GM21515 (cell line): ENCODE measurements at regions not wholly inside any gene's neighbourhood (a gene's known extent, or its start where the extent isn't known, plus 50 kb on each side); places are given as distances from the start of the nearest gene placed in this dataset.
"Not testable (repeated sequence)": the region's sequence is repeated elsewhere in the genome, so short reads cannot be mapped to it uniquely, and the experiment has no call there.

Source experiments
- ATAC-seq: cut with Tn5 transposase; IDR thresholded peaks from one replicate; pipeline ENCODE4 v1.9.1; 2021; ENCODE audit not compliant: unreplicated experiment

DNA sequence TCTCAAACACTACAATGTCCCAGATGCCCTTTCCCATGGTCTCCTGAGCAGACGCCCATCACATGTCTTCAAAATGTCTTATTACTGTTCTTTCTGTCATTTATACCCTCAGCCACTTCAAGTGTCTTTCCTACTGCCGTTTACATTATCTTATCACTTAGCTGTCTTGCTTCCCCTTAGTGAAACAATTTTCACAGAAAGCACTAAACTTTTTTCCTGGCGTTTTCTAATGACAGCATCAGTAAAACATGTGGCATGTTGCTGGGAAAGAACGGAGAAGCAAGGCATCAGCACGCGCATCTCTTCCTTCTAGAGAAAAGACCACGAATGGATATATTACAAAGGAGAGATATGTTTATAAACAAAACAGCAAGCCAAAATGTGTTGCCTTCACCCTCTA lies 189.7 kb upstream of the SLIT2 start:
- no peak for ATAC-seq

DNA sequence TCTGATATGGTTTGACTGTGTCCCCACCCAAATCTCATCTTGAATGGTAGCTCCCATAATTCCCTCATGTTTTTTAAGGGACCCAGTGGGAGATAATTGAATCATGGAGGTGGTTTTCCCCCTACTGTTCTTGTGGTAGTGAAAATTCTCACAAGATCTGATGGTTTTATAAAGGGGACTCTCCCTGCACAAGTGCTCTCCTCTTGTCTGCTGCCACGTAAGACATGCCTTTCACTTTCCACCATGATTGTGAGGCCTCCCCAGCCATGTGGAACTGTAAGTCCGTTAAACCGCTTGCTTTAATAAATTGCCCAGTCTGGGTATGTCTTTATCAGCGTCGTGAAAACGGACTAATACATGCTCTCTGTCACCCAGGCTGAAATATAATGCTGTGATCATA lies 200.9 kb upstream of the SLIT2 start:
- no peak for ATAC-seq

DNA sequence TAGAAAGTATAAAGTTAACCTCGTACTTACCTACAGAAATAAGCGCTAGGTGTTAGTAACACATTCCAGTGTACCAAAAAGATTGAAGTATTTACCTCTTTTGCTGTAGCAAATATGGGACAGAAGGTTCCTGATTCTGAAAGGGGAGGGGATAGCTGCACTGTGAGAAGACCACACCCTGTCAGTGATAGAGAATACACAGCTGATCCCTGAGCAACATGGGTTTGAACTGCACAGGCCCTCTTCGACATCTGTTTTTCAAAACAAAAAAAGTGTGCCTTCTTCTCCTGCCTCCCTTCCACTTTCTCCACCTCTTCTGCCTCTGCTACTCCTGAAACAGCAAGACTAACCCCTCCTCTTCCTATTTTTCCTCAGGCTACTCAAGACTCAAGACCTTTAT lies 201.8 kb upstream of the SLIT2 start:
- no peak for ATAC-seq

DNA sequence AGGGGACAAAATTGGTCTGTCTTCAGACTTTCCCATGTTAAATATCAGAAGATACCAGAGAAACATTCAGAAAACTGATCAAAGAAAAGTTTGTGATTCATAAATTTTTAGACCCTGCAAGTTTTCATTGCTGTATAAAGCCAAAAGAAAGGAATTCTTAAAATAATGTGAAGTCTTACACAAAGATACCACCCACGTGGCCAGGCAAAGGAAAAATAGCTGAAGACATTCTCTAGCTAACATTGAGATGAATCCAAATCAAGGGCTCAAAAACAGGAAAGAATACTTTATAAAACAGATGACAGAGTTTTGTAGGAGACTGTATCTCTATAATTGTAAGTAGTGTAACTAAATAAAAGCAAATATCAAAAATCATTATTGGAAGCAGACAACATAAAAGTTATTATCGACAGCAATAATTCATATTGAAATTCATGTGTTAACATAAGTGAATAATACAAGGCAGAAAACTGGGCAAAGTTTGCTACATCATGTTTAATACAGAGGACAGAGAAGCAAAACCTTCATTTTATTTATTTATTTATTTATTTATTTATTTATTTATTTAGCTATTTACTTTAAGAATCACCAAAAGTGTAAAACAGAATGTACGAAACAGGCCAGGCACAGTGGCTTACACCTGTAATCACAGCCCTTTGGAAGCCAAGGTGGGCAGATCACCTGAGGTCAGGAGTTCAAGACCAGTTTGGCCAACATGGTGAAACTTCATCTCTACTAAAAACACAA lies 204.6 kb upstream of the SLIT2 start:
- no peak for ATAC-seq

DNA sequence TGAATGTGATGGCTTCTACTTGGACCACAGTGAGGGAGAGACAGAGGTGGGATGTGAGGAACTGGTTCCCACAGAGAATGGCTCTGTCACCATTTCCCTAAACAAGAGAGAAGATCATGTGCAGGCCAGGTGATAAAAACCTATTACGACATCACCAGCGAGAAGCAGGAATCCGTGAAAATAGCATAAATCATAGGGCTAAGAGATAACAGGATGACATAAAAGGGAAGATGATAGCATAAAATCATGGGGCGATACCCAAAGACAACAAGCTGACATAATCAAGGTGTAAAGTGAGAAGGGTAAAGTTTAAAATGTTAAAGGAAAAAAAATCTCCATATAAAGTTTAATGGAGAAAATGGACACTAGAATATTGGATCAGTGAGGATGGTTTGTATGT lies 205.5 kb upstream of the SLIT2 start:
- ATAC-seq, result no peak

DNA sequence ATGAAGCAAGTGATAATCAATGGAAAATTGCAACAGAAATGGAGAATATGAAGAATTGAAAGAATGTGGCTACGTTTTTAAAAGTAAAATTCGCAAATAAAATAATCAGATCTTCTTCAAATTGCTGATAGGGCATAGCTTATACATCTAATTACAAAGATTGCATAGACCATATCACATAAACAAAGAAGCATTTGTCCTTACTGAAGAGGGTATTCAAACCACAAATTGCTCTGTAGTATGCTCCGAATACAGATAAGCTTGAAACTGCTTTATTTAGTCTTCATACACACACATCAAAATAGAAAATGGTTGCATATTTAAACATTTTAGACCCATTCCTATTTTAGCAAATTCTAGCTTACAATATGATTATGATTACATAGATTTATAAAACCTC lies 206.7 kb upstream of the SLIT2 start:
- no peak for ATAC-seq

DNA sequence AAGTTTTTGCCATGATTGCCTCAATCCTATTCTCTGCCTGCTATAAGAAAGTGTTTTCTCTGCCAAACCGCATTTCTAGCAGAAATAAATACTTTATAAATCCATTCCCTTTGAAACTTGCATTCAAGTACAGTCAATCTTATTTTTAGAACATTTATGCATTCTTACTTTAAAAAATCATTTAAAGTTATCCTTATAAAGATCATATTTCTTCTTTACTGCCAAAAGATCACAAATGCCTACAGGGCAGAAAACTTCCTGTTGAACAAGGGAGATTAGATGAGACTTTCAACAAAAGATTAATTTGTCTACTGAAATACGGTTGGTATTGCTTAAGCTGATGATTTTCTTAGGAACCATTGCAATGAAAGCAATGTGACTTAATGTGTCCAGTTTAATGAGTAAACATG lies 207.2 kb upstream of the SLIT2 start:
- no peak for ATAC-seq

DNA sequence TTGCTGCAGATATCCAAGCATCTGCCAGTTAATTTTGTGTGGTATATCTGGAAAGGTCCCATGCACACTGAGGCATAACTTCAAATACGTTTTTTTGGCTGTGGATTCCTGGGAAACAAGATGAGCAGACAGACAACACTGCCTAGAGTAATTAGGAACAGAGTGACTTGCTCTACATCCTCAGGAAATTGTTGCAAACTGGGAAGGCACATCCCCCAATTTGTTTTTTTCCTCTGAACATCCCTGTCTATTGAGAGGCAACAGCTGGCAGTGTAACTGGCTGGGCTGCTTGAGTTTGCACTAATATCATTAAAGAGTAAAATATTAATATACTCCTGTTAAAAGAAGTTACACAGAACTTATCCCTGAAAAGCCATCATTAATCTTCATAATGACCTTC lies 207.7 kb upstream of the SLIT2 start:
- ATAC-seq, result no peak

DNA sequence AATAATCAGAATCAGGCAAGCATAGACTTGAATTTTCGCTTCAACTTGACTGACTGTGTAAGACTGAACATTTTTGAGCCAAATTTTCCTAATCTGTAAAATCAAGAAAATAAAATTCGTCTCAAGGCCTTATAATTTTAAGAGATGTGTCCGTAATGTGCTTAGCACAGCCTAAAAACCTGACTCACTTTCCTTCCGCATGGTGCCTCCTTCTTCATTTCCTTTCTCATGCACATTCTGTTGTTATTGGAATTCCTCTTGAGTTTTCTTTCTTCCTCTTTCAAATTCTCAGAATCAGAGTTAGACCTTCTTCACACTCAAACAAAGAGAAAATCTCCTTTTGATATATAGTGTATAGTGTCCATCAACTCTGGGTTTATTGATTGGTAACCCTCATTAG lies 208.9 kb upstream of the SLIT2 start:
- ATAC-seq, result no peak

DNA sequence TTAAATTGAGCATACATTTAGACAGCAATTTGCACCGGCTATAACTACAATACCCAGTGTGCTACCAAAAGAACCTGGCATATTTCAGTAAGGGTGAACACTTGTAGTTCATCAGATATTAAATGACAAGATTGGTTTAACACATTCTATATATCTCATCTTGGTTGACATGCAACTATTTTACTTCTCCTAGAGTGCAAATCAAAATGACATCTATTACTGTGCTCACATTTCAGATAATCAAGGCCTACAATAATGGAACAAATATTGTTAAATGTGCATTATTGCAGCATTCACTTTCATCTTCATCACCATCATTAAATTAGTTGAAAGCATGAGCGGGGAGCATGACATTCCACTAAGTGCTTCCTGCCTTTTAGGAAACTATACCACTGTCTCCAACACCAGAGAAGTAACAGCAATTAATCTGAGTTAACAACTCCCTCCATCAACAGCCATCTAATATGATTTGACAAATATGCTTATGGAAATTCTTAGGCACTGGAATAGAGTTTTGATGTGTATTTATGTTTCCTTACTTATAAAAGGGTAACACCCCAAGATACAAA lies 209.8 kb upstream of the SLIT2 start:
- no peak for ATAC-seq

DNA sequence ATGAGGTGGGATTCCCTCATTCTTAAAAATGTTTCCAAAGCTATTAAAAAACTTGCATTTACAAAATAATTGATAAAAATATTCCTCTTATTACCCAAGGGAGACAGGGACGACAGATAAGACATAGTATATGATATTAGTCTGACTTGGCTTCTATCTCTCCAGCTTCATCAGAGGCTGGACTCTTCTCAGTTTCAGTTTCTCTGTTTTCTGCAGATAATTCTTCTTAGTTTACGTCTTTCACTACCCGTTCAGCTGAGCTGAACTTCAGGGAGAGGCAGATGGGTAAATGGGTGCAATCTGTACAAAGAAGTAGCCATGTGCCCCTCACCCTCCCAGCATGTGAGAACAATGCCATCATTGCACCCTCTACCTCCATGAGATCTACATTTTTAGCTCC lies 214.0 kb upstream of the SLIT2 start:
- ATAC-seq, result no peak

DNA sequence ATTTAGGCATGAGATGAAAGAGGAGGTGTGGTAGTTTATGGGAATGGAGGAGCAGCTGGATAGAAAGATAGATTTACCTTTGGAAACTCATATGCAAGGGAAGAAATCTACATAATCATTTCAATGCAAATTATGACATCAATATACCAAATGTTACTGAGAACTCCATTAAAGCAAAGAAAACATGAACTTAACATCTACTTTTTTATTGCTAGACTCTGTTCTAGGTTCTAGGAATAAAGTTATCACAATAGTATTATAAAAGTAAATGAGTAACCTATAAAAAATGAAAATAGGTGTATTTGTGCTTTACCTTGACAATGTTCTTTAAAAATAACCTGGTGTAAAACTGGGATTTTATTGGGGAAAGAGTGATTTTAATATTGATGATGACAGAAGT lies 221.6 kb upstream of the SLIT2 start:
- no peak for ATAC-seq

DNA sequence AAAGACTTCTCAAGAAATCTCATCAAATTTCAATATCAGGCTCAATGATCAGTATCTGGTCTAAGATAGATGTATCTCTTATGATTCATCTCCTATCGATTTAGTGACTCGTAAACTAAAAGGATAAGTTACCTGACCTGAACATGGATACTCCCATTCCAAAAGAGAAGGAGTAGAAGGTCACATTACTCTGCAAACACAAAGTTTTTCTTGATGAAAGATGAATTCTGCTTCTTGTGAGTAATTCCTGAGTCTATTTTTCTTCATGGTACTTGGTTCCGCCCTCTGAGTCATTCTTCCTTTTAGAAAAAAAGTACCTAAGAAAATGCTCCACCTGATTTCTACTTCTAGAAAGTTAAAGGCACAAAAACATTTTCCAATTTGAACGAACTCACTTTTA lies 223.1 kb upstream of the SLIT2 start:
- no peak for ATAC-seq

DNA sequence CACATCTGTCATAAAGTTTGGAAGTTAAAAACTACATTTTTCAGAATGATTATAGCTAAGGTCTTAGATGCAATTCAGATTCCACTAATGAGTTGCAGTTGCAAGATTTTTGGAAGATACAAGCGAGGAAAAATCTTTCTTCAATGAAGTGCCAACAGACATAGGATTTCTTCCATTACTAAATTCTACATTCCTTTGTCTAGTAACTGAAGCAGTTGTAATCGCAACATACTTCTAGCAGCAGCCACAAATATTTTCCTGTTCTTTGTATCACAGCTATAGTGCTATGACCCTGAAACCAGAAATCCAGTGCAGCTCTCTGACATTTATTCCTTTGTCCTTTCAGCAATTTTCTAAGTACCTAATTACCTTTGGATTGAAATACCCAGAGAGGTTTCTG lies 225.2 kb upstream of the SLIT2 start:
- no peak for ATAC-seq

DNA sequence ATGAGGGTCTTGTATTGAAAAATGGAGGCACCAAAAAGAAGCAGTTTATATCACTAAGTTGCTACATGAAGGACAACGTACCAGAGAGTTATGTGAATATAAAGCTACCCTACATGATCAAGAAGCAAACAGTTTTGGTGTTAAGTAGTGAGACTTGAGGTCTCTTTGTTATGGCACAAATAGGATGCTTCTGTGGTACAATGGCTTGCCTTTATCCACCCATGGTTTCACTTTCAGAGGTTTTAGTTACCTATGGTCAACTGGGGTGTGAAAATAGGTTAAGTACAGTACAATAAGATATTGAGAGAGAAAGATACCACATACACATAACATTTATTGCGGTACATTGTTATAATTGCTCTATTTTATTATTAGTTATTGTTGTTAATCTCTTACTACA lies 229.2 kb upstream of the SLIT2 start:
- ATAC-seq, result no peak

DNA sequence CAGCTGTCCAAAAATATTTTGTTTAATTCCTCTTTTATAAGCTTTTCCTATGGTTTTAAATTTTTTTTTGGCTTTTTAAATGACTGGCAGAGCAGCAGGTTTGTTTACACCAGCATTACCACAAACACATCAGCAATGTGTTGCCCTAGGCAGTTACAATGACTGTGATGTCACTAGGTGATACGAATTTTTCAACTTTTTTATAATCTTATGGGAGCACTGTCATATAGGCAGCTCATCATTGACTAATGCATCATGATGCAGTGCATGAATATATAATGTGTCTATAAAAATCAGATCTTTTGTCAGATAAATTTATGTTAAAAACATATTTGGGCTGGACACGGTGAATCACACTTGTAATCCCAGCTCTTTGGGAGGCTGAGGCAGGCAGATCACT lies 231.6 kb upstream of the SLIT2 start:
- ATAC-seq, result no peak

DNA sequence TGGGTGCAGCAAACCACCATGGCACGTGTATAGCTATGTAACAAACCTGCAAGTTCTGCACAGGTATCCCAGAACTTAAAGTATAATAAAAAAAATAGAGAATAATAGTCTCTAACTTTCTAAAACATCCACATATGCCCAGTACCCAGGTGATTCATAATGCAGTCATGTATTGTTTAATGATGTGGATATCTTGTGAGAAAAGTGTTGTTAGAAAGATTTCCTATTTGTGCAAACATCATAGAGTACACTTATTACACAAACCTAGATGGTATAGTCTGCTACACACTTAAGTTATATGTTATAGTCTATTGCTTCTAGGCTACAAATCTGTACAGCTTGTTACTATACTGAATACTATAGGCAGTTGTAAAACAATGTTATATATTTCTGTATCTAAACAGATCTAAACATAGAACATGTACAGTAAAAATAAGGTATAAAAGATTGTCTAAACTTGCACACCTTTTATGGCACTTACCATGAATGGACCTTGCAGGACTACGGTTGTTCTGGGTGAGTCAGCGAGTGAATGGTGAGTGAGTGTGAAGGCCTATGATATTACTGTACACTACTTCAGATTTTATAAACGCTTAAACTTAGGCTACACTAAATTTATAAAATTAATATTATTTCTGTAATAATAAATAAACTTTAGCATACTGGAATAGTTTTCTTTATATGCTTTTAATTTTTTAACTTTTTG lies 232.2 kb upstream of the SLIT2 start:
- ATAC-seq, result no peak

DNA sequence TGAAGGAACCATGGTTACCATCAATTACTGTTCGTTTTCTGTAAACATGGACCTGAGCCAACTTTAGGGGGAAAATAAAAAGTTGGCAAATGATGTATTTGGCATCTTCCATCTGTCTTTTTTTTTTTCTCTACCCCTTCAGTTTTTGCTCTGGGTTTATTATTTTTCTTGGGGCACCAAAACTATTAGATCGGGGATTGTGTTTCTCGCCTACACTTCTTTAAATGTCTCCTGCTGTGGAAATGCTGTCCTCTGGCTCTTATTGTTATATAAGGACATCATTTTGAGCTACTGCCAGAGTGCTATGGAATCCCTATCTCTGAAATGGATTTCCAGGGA lies 234.0 kb upstream of the SLIT2 start:
- ATAC-seq, result no peak

DNA sequence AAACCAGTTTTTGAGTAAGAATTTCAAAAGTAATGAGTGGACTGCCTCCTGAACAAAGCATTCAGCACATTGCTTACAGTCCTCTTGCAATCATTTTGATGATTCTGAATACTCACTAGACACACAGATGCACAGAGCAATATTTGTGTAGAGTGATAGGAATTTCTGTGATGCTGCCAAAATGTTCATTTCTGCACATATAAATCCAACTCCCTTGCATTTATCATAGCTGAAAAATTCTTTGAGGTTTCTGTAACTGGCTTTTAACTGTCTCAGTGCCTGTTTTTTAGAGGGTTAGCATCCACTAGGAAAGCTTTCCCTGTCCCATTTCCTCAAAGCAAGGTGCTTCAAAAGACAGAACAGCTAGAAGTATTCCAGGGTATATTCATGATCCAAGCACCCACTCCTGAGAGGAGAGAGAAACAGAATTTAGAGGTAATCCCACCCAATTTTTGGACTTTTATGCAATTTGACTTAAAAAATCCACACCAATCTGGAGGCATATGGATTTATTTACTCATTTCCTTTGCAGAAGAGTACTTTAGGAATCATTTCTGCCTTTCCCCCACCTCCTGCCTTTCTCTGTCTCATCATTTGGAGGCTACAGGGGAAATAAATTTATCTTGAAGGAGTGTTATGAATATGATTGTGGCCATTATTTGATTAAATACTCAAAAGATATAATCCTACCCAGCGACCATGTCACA lies 234.5 kb upstream of the SLIT2 start:
- ATAC-seq, result no peak

DNA sequence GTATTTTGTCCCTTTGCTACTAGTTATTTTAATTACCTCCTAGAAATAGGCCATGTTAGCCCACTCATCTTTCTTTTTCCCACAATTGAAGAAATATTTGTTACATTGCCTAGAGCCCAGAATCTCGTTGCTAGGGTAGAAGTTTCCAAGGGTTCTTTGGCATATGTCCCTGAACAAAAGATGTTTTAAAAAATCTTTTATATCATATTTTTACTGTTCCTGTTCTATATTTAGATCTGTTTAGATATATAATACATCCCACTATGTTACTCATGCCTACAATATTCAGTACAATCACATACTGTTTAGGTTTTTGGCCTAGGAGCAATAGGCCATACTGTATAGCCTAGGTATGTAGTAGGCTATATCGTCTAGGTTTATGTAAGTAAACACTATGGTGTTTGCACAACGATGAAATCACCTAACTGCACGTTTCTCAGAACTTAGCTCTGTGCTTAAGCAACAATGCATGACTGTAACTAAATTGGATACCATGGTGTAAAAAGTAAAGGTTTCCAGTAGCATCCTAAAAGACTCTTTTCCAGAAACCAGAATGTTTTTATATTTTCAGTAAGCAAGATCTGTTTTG lies 236.0 kb upstream of the SLIT2 start:
- ATAC-seq, result no peak

DNA sequence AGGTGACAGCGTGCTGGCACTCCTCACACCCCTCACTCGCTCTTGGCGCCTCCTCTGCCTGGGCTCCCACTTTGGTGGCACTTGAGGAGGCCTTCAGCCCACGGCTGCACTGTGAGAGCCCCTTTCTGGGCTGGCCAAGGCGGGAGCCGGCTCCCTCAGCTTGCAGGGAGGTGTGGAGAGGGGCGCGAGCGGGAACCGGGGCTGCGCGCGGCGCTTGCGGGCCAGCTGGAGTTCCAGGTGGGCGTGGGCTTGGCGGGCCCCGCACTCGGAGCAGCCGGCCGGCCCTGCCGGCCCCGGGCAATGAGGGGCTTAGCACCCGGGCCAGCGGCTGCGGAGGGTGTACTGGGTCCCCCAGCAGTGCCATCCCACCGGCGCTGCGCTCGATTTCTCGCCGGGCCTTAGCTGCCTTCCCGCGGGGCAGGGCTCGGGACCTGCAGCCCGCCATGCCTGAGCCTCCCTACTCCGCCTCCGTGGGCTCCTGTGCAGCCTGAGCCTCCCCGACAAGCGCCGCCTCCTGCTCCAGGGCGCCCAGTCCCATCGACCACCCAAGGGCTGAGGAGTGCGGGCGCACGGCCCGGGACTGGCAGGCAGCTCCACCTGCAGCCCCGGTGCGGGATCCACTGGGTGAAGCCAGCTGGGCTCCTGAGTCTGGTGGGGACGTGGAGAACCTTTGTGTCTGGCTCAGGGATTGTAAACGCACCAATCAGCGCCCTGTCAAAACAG lies 247.7 kb upstream of the SLIT2 start:
- not testable (repeated sequence) for ATAC-seq
